ENCODE measurements at regions not wholly inside any gene's neighbourhood (a gene's known extent, or its start where the extent isn't known, plus 50 kb on each side); places are given as distances from the start of the nearest gene placed in this dataset.

DNA sequence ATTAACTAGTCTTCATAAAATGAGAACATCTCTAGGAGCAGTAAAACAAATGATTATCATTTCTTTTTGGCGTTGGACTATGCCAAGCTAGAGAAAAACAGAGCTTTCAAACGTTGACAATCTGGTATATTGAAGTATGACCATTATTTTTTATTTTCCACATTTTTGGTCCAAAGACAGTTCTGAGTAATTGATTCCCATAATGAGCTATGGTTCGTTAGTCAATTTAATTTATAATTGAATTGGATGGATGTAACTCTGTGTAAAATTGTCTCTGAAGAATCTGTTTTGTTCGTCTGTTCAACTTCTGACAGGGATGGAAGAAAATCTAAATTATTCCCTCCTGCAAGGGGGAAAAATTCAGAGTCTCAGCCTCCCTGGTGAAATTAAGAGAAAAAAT, 234.5 kb downstream of the LMO4 start:
- TF ChIP-seq, protein P1, sequence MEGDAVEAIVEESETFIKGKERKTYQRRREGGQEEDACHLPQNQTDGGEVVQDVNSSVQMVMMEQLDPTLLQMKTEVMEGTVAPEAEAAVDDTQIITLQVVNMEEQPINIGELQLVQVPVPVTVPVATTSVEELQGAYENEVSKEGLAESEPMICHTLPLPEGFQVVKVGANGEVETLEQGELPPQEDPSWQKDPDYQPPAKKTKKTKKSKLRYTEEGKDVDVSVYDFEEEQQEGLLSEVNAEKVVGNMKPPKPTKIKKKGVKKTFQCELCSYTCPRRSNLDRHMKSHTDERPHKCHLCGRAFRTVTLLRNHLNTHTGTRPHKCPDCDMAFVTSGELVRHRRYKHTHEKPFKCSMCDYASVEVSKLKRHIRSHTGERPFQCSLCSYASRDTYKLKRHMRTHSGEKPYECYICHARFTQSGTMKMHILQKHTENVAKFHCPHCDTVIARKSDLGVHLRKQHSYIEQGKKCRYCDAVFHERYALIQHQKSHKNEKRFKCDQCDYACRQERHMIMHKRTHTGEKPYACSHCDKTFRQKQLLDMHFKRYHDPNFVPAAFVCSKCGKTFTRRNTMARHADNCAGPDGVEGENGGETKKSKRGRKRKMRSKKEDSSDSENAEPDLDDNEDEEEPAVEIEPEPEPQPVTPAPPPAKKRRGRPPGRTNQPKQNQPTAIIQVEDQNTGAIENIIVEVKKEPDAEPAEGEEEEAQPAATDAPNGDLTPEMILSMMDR (IDR thresholded peaks at IDR 0.05; ENCODE audit: extremely low read depth, low read depth, low read length) = no peak
- no peak for DNase-seq (ENCODE audit: insufficient read length, low spot score, missing footprints)
- Histone ChIP-seq H3K4me3 (ENCODE audit: insufficient read depth, low read length) (no peak overlapping the region), H3K27me3 (ENCODE audit: insufficient read depth, low read length) (no peaks in the 10 kb centered on the region), H4K20me1 (ENCODE audit: insufficient read depth, low read length) (no peaks in the 10 kb centered on the region), H3K9me3 (ENCODE audit: low read depth, low read length) (no peaks in the 10 kb centered on the region), H3K79me2 (ENCODE audit: insufficient read depth, low read length) (no peaks in the 10 kb centered on the region), H3K4me1 (ENCODE audit: insufficient read depth, low read length) (peaks cover 4% of the 10 kb centered on the region), H2AFZ (ENCODE audit: low read length) (no peak overlapping the region), H3K4me2 (ENCODE audit: insufficient read depth, low read length) (no peak overlapping the region), H3K27ac (ENCODE audit: low read depth, low read length) (no peak overlapping the region), H3K36me3 (ENCODE audit: insufficient read depth, low read length) (no peaks in the 10 kb centered on the region)

- H3K4me2 ChIP-seq (ENCODE audit: insufficient read depth, low read length) = no peak overlapping the region
- no peak for DNase-seq (ENCODE audit: insufficient read length, low spot score, missing footprints)
- H3K4me3 ChIP-seq (ENCODE audit: insufficient read depth, low read length) = no peak overlapping the region
- H3K9me3 ChIP-seq (ENCODE audit: low read depth, low read length) = no peaks in the 10 kb centered on the region
- H3K27me3 ChIP-seq (ENCODE audit: insufficient read depth, low read length) = no peaks in the 10 kb centered on the region
- H3K4me1 ChIP-seq (ENCODE audit: insufficient read depth, low read length) = peaks cover 4% of the 10 kb centered on the region
- H3K27ac ChIP-seq (ENCODE audit: low read depth, low read length) = no peak overlapping the region
- H4K20me1 ChIP-seq (ENCODE audit: insufficient read depth, low read length) = no peaks in the 10 kb centered on the region
- TF ChIP-seq, protein P1 (IDR thresholded peaks at IDR 0.05; ENCODE audit: extremely low read depth, low read depth, low read length) = no peak
- no peak overlapping the region for H2AFZ ChIP-seq (ENCODE audit: low read length)
- no peaks in the 10 kb centered on the region for H3K79me2 ChIP-seq (ENCODE audit: insufficient read depth, low read length)
- H3K36me3 ChIP-seq (ENCODE audit: insufficient read depth, low read length) = no peaks in the 10 kb centered on the region
Measured at GRCh38 chr1:87565861-87566260, 237.2 kb downstream of the LMO4 start.

- Histone ChIP-seq H3K79me2 (ENCODE audit: insufficient read depth, low read length) (no peaks in the 10 kb centered on the region), H4K20me1 (ENCODE audit: insufficient read depth, low read length) (no peaks in the 10 kb centered on the region), H3K27ac (ENCODE audit: low read depth, low read length) (no peak overlapping the region), H2AFZ (ENCODE audit: low read length) (no peak overlapping the region), H3K4me2 (ENCODE audit: insufficient read depth, low read length) (no peak overlapping the region), H3K9me3 (ENCODE audit: low read depth, low read length) (no peaks in the 10 kb centered on the region), H3K36me3 (ENCODE audit: insufficient read depth, low read length) (no peaks in the 10 kb centered on the region), H3K4me1 (ENCODE audit: insufficient read depth, low read length) (no peaks in the 10 kb centered on the region), H3K27me3 (ENCODE audit: insufficient read depth, low read length) (no peaks in the 10 kb centered on the region), H3K4me3 (ENCODE audit: insufficient read depth, low read length) (no peak overlapping the region)
- DNase-seq (ENCODE audit: insufficient read length, low spot score, missing footprints) = no peak
- TF ChIP-seq, protein P1 (IDR thresholded peaks at IDR 0.05; ENCODE audit: extremely low read depth, low read depth, low read length) = no peak
Measured at GRCh38 chr1:87568005-87568404, 239.3 kb downstream of the LMO4 start.

DNA sequence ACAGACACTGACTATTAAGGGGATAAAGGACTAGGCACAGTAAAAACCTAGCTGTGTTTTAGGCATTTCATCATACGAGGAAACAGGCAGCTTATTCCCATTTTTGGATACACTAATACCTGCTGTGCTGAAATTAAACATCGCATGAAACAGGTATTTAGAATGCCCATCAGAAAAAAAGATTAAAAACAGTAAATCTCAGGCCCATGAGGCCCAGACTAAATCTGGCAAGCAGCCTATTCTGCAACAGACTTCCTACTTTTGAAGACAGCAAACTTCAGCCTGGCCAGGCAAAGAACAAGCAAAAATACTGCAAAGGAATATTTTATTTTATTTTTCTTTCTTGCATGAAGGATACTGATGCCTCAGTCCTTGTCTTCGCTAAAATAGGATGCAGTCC, 240.2 kb downstream of the LMO4 start:
- Histone ChIP-seq H3K79me2 (ENCODE audit: insufficient read depth, low read length) (no peaks in the 10 kb centered on the region), H3K4me1 (ENCODE audit: insufficient read depth, low read length) (no peaks in the 10 kb centered on the region), H3K9me3 (ENCODE audit: low read depth, low read length) (no peaks in the 10 kb centered on the region), H4K20me1 (ENCODE audit: insufficient read depth, low read length) (no peaks in the 10 kb centered on the region), H2AFZ (ENCODE audit: low read length) (no peak overlapping the region), H3K36me3 (ENCODE audit: insufficient read depth, low read length) (no peaks in the 10 kb centered on the region), H3K27ac (ENCODE audit: low read depth, low read length) (no peak overlapping the region), H3K4me3 (ENCODE audit: insufficient read depth, low read length) (no peak overlapping the region), H3K27me3 (ENCODE audit: insufficient read depth, low read length) (no peaks in the 10 kb centered on the region), H3K4me2 (ENCODE audit: insufficient read depth, low read length) (no peak overlapping the region)
- TF ChIP-seq, protein P1 (IDR thresholded peaks at IDR 0.05; ENCODE audit: extremely low read depth, low read depth, low read length) = no peak
- DNase-seq (ENCODE audit: insufficient read length, low spot score, missing footprints) = no peak

Data from osteoblast (primary cell).